Endodermal cell (in vitro differentiated cells): ENCODE measurements at regions not wholly inside any gene's neighbourhood (a gene's known extent, or its start where the extent isn't known, plus 50 kb on each side); places are given as distances from the start of the nearest gene placed in this dataset.
A peak's percentile ranks its signal among the peaks of the same experiment; 100 is the strongest.

ENCODE experiments used
- DNase-seq: peaks from one replicate; pipeline ENCODE4 v3.0.0-alpha.2; 2017
- H3K27ac ChIP-seq: 2 replicates; pipeline ENCODE4 v1.5.1; 2013; ENCODE audit warnings: mild to moderate bottlenecking, low read depth, low read length, moderate library complexity
- H3K27me3 ChIP-seq: 2 replicates; pipeline ENCODE4 v1.6.1; 2013; ENCODE audit warnings: mild to moderate bottlenecking, low read length, moderate library complexity; ENCODE audit not compliant: insufficient read depth, control insufficient read depth, poor library complexity, severe bottlenecking
- H3K36me3 ChIP-seq: 2 replicates; pipeline ENCODE4 v1.7.0; 2013; ENCODE audit warnings: mild to moderate bottlenecking, low read length, moderate library complexity; ENCODE audit not compliant: control insufficient read depth, insufficient read depth
- H3K4me1 ChIP-seq: one replicate; pipeline ENCODE4 v1.7.0; 2013; ENCODE audit warnings: low read length; ENCODE audit not compliant: control insufficient read depth, insufficient read depth
- H3K4me3 ChIP-seq: 2 replicates; pipeline ENCODE4 v1.5.1; 2013; ENCODE audit warnings: mild to moderate bottlenecking, low read length, moderate library complexity
- H3K9ac ChIP-seq: 2 replicates; pipeline ENCODE4 v1.6.1; 2013; ENCODE audit warnings: mild to moderate bottlenecking, low read length, moderate library complexity; ENCODE audit not compliant: poor library complexity, severe bottlenecking; ENCODE audit errors: extremely low read depth
- H3K9me3 ChIP-seq: 2 replicates; pipeline ENCODE4 v1.6.1; 2013; ENCODE audit warnings: mild to moderate bottlenecking, low read length, moderate library complexity; ENCODE audit not compliant: control insufficient read depth
- H3K27ac Mint-ChIP-seq: 2 replicates; pipeline ENCODE4 v1.8.0; 2020; ENCODE audit warnings: mixed read lengths
- H3K27me3 Mint-ChIP-seq: 2 replicates; pipeline ENCODE4 v1.8.0; 2021; ENCODE audit warnings: mild to moderate bottlenecking, mixed read lengths; ENCODE audit not compliant: insufficient read depth
- H3K36me3 Mint-ChIP-seq: 2 replicates; pipeline ENCODE4 v1.8.0; 2020; ENCODE audit warnings: low read depth, mixed read lengths
- H3K4me1 Mint-ChIP-seq: 2 replicates; pipeline ENCODE4 v1.8.0; 2020; ENCODE audit warnings: mixed read lengths
- H3K4me3 Mint-ChIP-seq: 2 replicates; pipeline ENCODE4 v1.8.0; 2020; ENCODE audit warnings: mild to moderate bottlenecking, moderate library complexity, mixed read lengths
- H3K9me3 Mint-ChIP-seq: 2 replicates; pipeline ENCODE4 v1.8.0; 2020; ENCODE audit warnings: mild to moderate bottlenecking, mixed read lengths
- WGBS, 2 experiments: methylation state at CpG; one replicate each; pipeline versions ENCODE4 v1.1.5 to v1.1.7; 2013; ENCODE audit warnings: missing lambda C conversion rate in 2 of 2, mixed read lengths in 1 of 2; ENCODE audit not compliant: insufficient coverage in 1 of 2, insufficient read length in 1 of 2; 5-methylcytosine and 5-hydroxymethylcytosine counted together
- TF ChIP-seq, protein P1 (sequence below): fragments of 200-600 bp; sonication (generic); conservative IDR thresholded peaks from 2 replicates; pipeline ENCODE4 v1.5.0; 2021; ENCODE audit warnings: antibody characterized with exemption, mild to moderate bottlenecking

DNA sequence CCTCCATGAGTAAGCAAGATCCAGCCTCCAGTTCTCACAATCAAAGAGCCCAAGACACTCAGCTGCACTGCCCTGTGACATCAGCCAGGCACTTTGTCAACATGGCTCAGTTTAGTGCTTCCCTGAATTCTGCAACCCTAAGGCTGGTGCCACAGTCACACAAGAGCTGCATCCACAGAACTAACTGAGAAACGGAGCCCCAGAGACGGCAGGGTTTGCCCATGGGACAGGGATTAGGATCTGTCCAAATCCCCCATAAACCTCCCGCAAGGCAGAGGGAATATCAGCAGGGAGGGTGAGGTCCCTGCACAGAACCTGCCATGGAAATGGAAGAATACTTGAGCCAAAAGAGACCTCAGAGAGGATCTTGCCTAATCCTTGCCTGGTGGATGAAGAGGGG, 70.4 kb upstream of the UQCRFS1 start:
- no peak overlapping the region for H3K4me3 Mint-ChIP-seq
- no peak overlapping the region for H3K9ac ChIP-seq
- 43 to 59% methylated on average over 2 to 3 of the region's 3 CpGs for WGBS, 2 experiments
- no peaks in the 10 kb centered on the region for H3K36me3 ChIP-seq
- no peak for DNase-seq
- TF ChIP-seq, protein P1, sequence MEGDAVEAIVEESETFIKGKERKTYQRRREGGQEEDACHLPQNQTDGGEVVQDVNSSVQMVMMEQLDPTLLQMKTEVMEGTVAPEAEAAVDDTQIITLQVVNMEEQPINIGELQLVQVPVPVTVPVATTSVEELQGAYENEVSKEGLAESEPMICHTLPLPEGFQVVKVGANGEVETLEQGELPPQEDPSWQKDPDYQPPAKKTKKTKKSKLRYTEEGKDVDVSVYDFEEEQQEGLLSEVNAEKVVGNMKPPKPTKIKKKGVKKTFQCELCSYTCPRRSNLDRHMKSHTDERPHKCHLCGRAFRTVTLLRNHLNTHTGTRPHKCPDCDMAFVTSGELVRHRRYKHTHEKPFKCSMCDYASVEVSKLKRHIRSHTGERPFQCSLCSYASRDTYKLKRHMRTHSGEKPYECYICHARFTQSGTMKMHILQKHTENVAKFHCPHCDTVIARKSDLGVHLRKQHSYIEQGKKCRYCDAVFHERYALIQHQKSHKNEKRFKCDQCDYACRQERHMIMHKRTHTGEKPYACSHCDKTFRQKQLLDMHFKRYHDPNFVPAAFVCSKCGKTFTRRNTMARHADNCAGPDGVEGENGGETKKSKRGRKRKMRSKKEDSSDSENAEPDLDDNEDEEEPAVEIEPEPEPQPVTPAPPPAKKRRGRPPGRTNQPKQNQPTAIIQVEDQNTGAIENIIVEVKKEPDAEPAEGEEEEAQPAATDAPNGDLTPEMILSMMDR, result no peak
- H3K27me3 Mint-ChIP-seq, result peaks cover 10% of the 10 kb centered on the region
- no peaks in the 10 kb centered on the region for H3K9me3 Mint-ChIP-seq
- no peak overlapping the region for H3K4me3 ChIP-seq
- peaks cover 4% of the 10 kb centered on the region for H3K4me1 Mint-ChIP-seq
- H3K4me1 ChIP-seq, result no peaks in the 10 kb centered on the region
- no peaks in the 10 kb centered on the region for H3K36me3 Mint-ChIP-seq
- H3K9me3 ChIP-seq, result no peaks in the 10 kb centered on the region
- H3K27me3 ChIP-seq, result peaks cover 9% of the 10 kb centered on the region
- no peak overlapping the region for H3K27ac ChIP-seq
- H3K27ac Mint-ChIP-seq, result no peak overlapping the region

DNA sequence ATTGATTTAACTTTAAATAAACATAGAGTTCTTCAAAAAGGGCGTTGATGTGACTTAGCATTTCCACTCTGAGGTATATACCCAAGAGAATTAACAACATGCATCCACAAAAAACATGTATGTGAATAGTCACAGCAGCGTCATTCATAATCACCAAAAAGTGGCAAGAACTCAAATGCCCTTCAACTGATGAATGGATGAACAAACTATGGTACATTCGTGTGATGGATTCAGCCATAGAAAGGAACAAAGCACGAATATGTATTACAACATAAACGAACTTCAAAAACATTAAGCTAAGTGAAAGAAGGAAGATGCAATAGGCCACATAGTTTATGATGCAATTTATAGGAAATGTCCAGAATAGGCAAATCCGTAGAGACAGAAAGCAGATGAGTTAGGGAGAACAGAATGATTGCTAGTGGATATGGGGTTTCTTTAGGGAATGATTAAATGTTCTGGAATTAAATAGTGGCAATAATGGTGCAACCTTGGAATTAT, 72.3 kb upstream of the UQCRFS1 start:
- no peaks in the 10 kb centered on the region for H3K36me3 ChIP-seq
- 89 to 91% methylated on average over 4 to 6 of the region's 6 CpGs for WGBS, 2 experiments
- peaks cover 9% of the 10 kb centered on the region for H3K27me3 ChIP-seq
- H3K9me3 Mint-ChIP-seq, result no peaks in the 10 kb centered on the region
- no peak overlapping the region for H3K4me3 ChIP-seq
- no peak overlapping the region for H3K27ac ChIP-seq
- no peaks in the 10 kb centered on the region for H3K4me1 ChIP-seq
- H3K4me1 Mint-ChIP-seq, result peaks cover 4% of the 10 kb centered on the region
- H3K4me3 Mint-ChIP-seq, result no peak overlapping the region
- H3K27ac Mint-ChIP-seq, result no peak overlapping the region
- no peak for DNase-seq
- H3K27me3 Mint-ChIP-seq, result peaks cover 10% of the 10 kb centered on the region
- no peaks in the 10 kb centered on the region for H3K9me3 ChIP-seq
- TF ChIP-seq, protein P1, result no peak
- H3K9ac ChIP-seq, result no peak overlapping the region
- no peaks in the 10 kb centered on the region for H3K36me3 Mint-ChIP-seq

DNA sequence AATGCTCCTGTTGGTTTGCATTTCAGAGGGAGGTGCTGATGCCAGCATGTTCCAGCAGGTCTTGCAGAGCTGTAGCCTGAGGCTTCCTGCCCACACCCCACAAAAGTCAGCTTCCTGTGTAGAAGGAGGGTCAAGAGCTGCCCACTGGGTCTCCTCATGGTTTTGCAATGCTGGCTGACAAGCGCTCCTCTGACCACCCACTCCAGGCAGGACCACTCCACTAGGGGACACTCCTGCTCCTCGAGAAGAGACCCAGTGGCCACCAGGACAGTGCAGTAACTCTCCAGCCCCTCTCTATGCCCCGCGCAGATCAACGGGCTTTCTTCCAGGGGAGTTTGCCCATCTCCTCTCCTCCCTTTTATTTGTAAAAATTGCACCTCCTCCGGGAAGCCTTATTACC, 72.9 kb upstream of the UQCRFS1 start:
- Mint-ChIP-seq H3K27me3 (peaks cover 10% of the 10 kb centered on the region), H3K4me1 (peaks cover 4% of the 10 kb centered on the region), H3K27ac (no peak overlapping the region), H3K9me3 (no peaks in the 10 kb centered on the region), H3K36me3 (no peaks in the 10 kb centered on the region), H3K4me3 (no peak overlapping the region)
- H3K9ac ChIP-seq, result no peak overlapping the region
- H3K9me3 ChIP-seq, result no peaks in the 10 kb centered on the region
- TF ChIP-seq, protein P1, result peak; percentile 77
- WGBS, 2 experiments, result 45 to 51% methylated on average over 4 to 6 of the region's 6 CpGs
- no peaks in the 10 kb centered on the region for H3K36me3 ChIP-seq
- DNase-seq, result peak; percentile 85
- H3K27me3 ChIP-seq, result peaks cover 9% of the 10 kb centered on the region
- H3K27ac ChIP-seq, result no peak overlapping the region
- no peaks in the 10 kb centered on the region for H3K4me1 ChIP-seq
- no peak overlapping the region for H3K4me3 ChIP-seq
